ENCODE measurements at regions not wholly inside any gene's neighbourhood (a gene's known extent, or its start where the extent isn't known, plus 50 kb on each side); places are given as distances from the start of the nearest gene placed in this dataset.

DNA sequence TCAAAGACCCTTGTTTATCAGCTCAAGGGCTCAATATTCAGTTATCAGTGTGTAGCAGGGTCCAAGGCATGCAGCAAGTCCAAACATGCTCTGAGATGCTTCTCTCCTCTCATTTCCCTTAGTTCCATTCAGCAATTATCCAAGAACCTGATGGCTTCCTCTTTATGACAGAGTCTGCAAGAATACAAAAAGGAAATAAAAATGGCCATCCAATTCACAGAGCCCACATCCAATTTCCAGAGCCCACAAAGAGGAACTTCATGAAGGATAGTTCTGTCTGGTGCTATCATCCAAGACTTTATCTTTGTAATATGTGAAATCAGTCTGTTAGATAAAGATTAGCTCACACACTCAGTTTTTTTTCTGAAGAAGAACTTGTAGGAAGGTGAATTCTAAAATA is 217.2 kb downstream of the LACC1 start:
- DNase-seq (ENCODE audit: low spot score), result no peak

- DNase-seq (ENCODE audit: low spot score), result no peak
These were observed 218.9 kb downstream of the LACC1 start for GRCh38 chr13:44098559-44098958.

DNA sequence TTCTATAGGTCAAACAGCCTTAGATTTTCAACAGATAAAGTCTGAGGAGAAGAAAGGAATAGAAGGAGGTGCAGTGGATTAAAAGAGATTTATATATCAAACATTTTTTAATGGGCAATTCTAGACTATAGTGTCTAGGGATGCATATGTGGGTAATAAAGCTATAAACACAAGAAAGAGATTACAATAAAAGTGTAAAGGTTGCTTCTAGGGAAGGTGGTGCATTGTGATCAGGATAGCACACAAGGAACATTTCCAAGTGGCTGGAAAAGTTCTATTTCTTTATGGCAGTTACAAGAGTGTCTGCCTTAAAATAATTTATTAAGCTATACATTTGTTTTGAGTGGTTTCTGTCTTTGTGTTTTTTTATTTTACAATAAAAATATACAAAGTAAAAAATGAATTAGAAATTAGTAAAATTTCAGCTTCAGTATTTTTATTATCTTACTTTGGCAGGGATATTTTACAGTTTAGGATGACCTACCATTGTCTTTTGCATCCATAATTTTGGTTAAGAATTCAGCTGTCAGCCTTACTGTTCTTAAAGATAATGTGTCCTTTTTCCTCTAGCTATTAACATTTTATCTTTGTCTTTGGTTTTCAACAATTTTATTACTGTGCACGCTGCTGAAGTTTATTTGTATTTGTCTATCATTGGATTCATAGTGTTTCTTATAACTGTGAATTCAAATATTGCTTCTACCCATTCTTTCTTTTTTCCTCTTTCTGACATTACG is 221.8 kb downstream of the LACC1 start:
- DNase-seq (ENCODE audit: low spot score), result no peak

GRCh38 chr13:44103429-44104196 is 223.9 kb downstream of the LACC1 start:
- no peak for DNase-seq (ENCODE audit: low spot score)

DNA sequence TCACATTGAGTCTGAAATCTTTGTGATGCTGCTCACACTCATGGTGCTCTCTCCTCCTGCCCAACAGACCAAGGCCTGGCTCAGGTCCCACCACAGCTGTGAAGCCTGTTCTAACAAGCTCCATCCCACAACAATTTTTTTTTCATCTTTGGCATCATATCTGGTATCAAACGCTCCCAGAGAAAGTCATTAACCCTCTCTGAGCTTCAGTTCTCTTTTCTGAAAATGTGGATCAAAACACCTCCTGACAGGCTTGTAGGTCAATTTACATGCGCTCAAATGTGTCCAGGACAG is 224.4 kb downstream of the LACC1 start:
- no peak for DNase-seq (ENCODE audit: low spot score)

DNA sequence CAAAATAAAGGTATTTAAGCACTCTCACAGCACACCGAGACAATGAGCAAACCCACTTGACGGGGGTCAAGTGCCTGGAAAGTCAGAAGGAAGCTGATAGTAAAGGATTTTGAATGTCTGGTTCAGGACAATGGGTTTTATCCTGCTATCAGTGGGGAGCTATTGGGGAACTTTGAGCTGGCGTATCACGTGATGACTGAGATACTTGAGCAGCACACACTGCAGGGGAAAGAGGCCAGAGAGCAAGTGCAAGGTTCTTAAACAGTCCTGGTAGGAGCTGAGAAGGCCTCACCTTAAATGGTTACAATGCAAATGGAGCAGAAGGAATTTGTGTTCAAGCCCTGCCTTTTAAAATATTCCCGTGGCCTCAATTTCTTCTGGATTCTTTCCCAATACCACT is 225.3 kb downstream of the LACC1 start:
- DNase-seq (ENCODE audit: low spot score), result no peak

GRCh38 chr13:44106266-44107152 is 226.8 kb downstream of the LACC1 start:
- no peak for DNase-seq (ENCODE audit: low spot score)

DNA sequence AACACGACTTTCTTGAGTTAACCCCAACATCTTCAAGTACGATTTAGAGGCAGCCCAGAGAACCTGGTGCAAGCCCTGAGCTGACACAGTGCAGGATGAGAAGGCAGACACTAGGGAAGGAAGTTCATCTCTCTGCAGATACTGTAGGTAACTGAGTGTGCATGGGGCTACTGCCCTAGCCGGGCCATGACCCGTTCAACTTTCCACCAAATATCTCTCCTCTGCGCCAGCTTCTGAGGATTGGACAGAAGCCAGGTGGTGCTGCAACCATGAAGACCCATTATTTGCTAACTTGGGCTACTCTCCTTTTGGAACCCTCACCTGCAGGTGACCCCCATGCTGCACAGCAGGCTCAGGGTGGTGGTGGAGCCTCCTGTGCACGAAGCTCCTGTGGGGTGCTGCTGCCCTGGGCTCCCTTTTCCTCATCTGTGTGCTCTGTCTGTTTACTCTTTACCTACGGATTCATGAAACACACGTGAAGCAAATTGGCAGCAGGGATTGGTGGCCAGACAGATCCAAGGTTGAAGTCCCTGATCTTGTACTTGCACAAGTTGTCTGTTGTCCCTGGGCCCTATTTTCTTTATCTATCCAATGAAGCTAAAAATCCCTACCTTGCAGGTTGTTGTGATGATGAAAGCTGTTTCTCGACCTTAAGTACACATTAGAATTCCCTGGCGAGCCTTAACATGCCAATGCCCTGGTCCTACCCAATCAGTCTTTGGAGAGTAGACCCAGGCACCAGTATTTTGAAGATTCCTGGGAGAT is 227.8 kb downstream of the LACC1 start:
- DNase-seq (ENCODE audit: low spot score), result no peak

DNA sequence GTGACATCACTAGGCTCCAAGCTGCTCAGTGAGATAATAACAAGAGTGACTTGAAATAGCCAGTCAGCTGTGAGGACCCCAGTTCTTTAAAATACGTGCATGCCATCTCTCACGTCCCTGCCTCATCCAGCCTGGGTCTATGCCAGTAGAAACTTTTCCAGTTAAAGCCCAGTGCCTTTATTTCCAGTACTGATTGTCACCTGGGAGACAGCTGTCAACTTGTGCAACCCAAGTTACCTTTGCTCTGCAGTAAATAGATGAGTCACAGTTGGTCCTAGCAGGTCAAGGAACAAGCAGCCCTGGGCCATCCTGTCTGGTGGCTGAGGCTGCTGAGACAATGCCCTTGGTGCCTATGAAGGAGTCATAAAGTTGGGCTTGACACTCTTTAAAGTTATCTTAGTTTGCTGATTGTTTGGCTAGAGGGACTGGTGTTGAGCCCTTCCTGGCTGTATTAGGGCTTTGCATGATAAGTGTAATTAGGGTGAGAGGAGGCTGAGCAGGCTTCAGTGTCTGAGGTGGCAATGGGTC is 228.7 kb downstream of the LACC1 start:
- peak; percentile 20 for DNase-seq (ENCODE audit: low spot score)

- DNase-seq (ENCODE audit: low spot score), result no peak
These were observed 230.5 kb downstream of the LACC1 start for GRCh38 chr13:44110091-44110621.

GRCh38 chr13:44111701-44112100 is 232.0 kb downstream of the LACC1 start:
- DNase-seq (ENCODE audit: low spot score), result no peak

GRCh38 chr13:44112700-44113329 is 233.1 kb downstream of the LACC1 start:
- no peak for DNase-seq (ENCODE audit: low spot score)

- DNase-seq (ENCODE audit: low spot score), result no peak
These were observed 237.0 kb downstream of the LACC1 start for GRCh38 chr13:44116562-44117332.

- DNase-seq (ENCODE audit: low spot score), result no peak
These were observed 237.6 kb downstream of the LACC1 start for GRCh38 chr13:44117351-44117750.

DNA sequence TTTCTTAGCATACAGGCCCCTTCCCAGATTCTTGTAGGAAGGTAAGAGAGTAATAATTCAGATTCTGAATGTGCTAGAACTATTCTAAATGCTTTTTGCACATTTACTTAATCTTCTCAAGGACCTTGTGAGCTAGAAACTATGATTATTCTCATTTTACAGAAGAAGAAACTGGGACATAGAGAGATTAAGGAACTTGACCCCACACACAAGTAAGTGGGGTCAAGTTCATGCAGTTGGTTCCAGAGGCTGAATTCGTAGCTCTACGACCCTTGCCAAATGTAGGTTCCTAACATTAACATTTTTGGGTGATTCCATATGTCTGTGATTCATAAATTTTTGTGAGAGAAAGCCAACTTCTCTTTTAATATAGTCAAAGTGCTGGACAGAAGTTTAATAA is 238.1 kb downstream of the LACC1 start:
- DNase-seq (ENCODE audit: low spot score), result no peak

DNA sequence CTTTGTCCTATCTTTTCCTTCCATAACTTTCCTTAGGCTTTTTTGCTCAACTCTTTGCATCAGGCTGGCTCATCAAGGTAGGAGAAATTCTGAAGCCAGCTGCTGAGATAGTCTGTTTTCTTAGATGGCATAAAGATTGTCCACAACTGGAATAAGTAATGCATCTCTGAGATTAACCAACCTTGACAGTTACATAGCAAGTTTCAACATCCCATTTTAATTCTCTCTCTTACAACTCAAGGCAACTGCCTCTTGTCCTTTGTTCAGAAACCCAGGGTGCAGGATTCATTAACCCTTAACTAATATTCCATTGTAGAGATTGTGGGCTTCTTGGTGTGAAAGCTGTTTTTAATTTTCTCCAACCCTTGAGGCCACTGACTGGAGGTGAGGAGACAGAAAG is 239.2 kb downstream of the LACC1 start:
- DNase-seq (ENCODE audit: low spot score), result no peak

DNA sequence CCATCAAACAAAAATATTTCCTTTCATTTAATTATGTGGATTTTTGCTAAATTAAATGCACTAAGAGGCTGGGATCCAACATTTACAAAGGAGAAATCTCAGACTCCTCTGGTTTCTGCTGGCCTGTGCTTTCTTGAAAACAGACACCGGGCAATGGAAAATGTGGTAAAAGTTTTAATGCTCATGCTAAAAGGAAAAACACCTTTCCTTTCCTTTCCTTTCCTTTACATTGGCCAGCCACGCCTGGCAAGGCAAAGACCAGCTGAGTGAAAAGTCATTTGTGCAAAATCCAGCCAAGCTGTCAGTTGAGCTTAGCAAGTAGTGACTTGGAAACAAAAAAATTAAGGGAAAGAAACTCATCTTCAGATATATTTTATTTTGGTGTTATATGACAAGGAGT is 240.3 kb downstream of the LACC1 start:
- no peak for DNase-seq (ENCODE audit: low spot score)

DNA sequence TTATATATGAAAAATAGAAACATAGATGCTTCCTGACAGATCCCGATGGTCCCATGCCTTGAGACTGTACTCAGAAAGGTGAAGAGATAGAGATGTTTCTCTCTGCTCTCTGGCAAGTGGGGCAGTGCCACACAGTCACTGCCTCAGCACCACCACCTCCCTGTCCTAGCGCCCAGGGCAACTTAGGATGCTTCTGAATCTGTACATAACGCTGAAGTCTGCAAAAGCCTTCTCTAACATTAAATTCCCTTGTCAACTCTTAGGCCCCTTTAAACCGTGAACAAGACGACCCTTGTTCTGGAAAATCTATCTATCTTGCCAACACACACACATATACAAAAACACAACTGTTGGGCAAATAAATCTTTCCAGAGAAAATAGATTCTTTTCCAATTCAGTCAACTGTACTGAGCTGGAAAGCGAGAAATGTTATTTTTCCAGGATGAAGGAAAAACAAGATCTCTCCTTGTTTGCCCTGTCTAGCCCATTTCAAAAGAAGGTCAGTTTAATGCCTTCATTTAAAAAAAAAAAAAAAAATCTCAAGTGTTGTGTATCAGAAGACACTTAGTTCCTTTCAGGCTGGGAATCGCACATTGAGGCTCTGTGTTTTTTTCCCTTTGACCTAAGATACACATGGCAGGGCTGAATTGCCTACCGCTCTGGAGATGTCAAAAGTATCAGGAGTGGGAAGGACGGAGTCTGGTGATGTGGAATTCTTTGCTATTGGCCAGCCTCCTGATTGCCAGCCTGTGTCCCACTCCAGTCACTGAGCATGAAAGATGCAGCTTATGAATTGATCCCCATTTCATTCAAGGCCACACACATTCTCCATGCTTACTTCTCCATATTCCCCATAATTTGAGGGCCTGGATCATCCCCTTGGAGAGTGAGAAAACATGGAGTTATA is 241.4 kb downstream of the LACC1 start:
- no peak for DNase-seq (ENCODE audit: low spot score)

- DNase-seq (ENCODE audit: low spot score), result no peak
These were observed 244.6 kb downstream of the LACC1 start for GRCh38 chr13:44124352-44124751.
